ENCODE measurements at regions not wholly inside any gene's neighbourhood (a gene's known extent, or its start where the extent isn't known, plus 50 kb on each side); places are given as distances from the start of the nearest gene placed in this dataset.

GRCh38 chr5:92418341-92418740, 1035.2 kb upstream of the ARRDC3 start:
- H3K9me3 ChIP-seq (ENCODE audit: control insufficient read depth, insufficient read depth, low read length): peaks cover 4% of the 10 kb centered on the region; the same call in 1 of the 2 replicates
- no peaks in the 10 kb centered on the region for H3F3A ChIP-seq (ENCODE audit: control insufficient read depth, insufficient read depth)
- no peaks in the 10 kb centered on the region for H3K79me2 ChIP-seq (ENCODE audit: control insufficient read depth, low read length)
- no peaks in the 10 kb centered on the region for H3K9me2 ChIP-seq (replicated peaks; ENCODE audit: control insufficient read depth, low read length)
- no peaks in the 10 kb centered on the region for H3K4me1 ChIP-seq (ENCODE audit: control insufficient read depth, low read length)
- H3K4me3 ChIP-seq (ENCODE audit: low read length): no peak overlapping the region
- H4K20me1 ChIP-seq (ENCODE audit: control insufficient read depth, insufficient read depth, low read depth, low read length): no peaks in the 10 kb centered on the region
- no peak overlapping the region for H3K27ac ChIP-seq (ENCODE audit: low read depth, low read length)
- H3K27me3 ChIP-seq (ENCODE audit: control insufficient read depth, low read length): no peaks in the 10 kb centered on the region
- no peak for TF ChIP-seq CTCF (IDR thresholded peaks at IDR 0.05; ENCODE audit: low read depth, low read length, poor library complexity, severe bottlenecking)
- no peak for TF ChIP-seq EZH2phosphoT487 (IDR thresholded peaks at IDR 0.05; ENCODE audit: borderline replicate concordance, low read length)
- no peaks in the 10 kb centered on the region for H3K36me3 ChIP-seq (ENCODE audit: control insufficient read depth, low read length)
- no peak overlapping the region for H3K4me2 ChIP-seq (ENCODE audit: low read length)

GRCh38 chr5:92409134-92409533, 1026.0 kb upstream of the ARRDC3 start:
- Histone ChIP-seq H3K79me2 (ENCODE audit: control insufficient read depth, low read length) (no peaks in the 10 kb centered on the region), H3K4me2 (ENCODE audit: low read length) (no peak overlapping the region), H4K20me1 (ENCODE audit: control insufficient read depth, insufficient read depth, low read depth, low read length) (no peaks in the 10 kb centered on the region), H3K4me3 (ENCODE audit: low read length) (no peak overlapping the region), H3K9me3 (ENCODE audit: control insufficient read depth, insufficient read depth, low read length) (no peaks in the 10 kb centered on the region), H3K27me3 (ENCODE audit: control insufficient read depth, low read length) (no peaks in the 10 kb centered on the region), H3K36me3 (ENCODE audit: control insufficient read depth, low read length) (no peaks in the 10 kb centered on the region), H3K27ac (ENCODE audit: low read depth, low read length) (no peak overlapping the region), H3K4me1 (ENCODE audit: control insufficient read depth, low read length) (no peaks in the 10 kb centered on the region), H3K9me2 (replicated peaks; ENCODE audit: control insufficient read depth, low read length) (no peaks in the 10 kb centered on the region), H3F3A (ENCODE audit: control insufficient read depth, insufficient read depth) (no peaks in the 10 kb centered on the region)
- TF ChIP-seq EZH2phosphoT487 (IDR thresholded peaks at IDR 0.05; ENCODE audit: borderline replicate concordance, low read length) (no peak), CTCF (IDR thresholded peaks at IDR 0.05; ENCODE audit: low read depth, low read length, poor library complexity, severe bottlenecking) (no peak)

- H3K4me1 ChIP-seq (ENCODE audit: control insufficient read depth, low read length): no peaks in the 10 kb centered on the region
- H3F3A ChIP-seq (ENCODE audit: control insufficient read depth, insufficient read depth): no peaks in the 10 kb centered on the region
- no peak overlapping the region for H3K4me3 ChIP-seq (ENCODE audit: low read length)
- no peaks in the 10 kb centered on the region for H3K36me3 ChIP-seq (ENCODE audit: control insufficient read depth, low read length)
- no peak overlapping the region for H3K4me2 ChIP-seq (ENCODE audit: low read length)
- H3K9me2 ChIP-seq (replicated peaks; ENCODE audit: control insufficient read depth, low read length): no peaks in the 10 kb centered on the region
- H3K9me3 ChIP-seq (ENCODE audit: control insufficient read depth, insufficient read depth, low read length): no peaks in the 10 kb centered on the region
- TF ChIP-seq CTCF (IDR thresholded peaks at IDR 0.05; ENCODE audit: low read depth, low read length, poor library complexity, severe bottlenecking): no peak
- no peak for TF ChIP-seq EZH2phosphoT487 (IDR thresholded peaks at IDR 0.05; ENCODE audit: borderline replicate concordance, low read length)
- H3K27ac ChIP-seq (ENCODE audit: low read depth, low read length): no peak overlapping the region
- H3K79me2 ChIP-seq (ENCODE audit: control insufficient read depth, low read length): no peaks in the 10 kb centered on the region
- H4K20me1 ChIP-seq (ENCODE audit: control insufficient read depth, insufficient read depth, low read depth, low read length): no peaks in the 10 kb centered on the region
- H3K27me3 ChIP-seq (ENCODE audit: control insufficient read depth, low read length): no peaks in the 10 kb centered on the region
These were observed 1020.0 kb upstream of the ARRDC3 start for GRCh38 chr5:92402956-92403702.

Measured in DOHH2 (cell line).